B cell (primary cell): ENCODE measurements at regions not wholly inside any gene's neighbourhood (a gene's known extent, or its start where the extent isn't known, plus 50 kb on each side); places are given as distances from the start of the nearest gene placed in this dataset.

Experiments
- EZH2 ChIP-seq: IDR thresholded peaks from 2 replicates; pipeline ENCODE4 v1.6.1; 2012; ENCODE audit warnings: borderline replicate concordance, low read depth, mild to moderate bottlenecking, moderate library complexity, low read length; ENCODE audit not compliant: insufficient read depth, poor library complexity, severe bottlenecking
- TF ChIP-seq, protein P1 (sequence below): fragments of 200-600 bp; IDR thresholded peaks from one replicate; pipeline ENCODE4 v1.8.0; 2022; ENCODE audit warnings: antibody characterized with exemption, mild to moderate bottlenecking

DNA sequence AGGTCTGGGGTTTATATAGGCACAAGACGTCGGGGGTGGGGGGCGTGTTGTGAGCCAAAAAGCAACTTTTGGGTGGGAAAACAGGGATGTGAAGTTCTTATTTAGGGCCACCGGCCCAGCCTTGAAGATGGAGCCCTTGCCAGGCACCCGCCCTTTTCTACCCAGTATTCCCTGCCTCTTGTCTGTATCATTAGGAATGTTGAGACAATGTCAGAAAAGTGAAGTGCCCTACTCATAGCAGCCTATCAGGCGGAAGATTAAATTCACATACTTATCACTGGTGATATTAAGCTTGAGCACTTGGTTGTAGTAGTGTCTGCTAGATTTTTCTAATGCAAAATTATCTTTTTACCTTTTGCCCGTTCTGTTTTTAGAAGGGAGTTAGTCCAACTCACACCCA lies 293.5 kb downstream of the CDH10 start:
- TF ChIP-seq, protein P1, sequence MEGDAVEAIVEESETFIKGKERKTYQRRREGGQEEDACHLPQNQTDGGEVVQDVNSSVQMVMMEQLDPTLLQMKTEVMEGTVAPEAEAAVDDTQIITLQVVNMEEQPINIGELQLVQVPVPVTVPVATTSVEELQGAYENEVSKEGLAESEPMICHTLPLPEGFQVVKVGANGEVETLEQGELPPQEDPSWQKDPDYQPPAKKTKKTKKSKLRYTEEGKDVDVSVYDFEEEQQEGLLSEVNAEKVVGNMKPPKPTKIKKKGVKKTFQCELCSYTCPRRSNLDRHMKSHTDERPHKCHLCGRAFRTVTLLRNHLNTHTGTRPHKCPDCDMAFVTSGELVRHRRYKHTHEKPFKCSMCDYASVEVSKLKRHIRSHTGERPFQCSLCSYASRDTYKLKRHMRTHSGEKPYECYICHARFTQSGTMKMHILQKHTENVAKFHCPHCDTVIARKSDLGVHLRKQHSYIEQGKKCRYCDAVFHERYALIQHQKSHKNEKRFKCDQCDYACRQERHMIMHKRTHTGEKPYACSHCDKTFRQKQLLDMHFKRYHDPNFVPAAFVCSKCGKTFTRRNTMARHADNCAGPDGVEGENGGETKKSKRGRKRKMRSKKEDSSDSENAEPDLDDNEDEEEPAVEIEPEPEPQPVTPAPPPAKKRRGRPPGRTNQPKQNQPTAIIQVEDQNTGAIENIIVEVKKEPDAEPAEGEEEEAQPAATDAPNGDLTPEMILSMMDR, result no peak
- TF ChIP-seq EZH2, result no peak
